GM12875 (cell line): ENCODE measurements at regions not wholly inside any gene's neighbourhood (a gene's known extent, or its start where the extent isn't known, plus 50 kb on each side); places are given as distances from the start of the nearest gene placed in this dataset.

ENCODE experiments used
- H3K4me3 ChIP-seq: one replicate; pipeline ENCODE4 v1.5.1; 2011; ENCODE audit warnings: low read depth, low read length, control low read depth
- TF ChIP-seq, protein P1 (sequence below): IDR thresholded peaks from 2 replicates; pipeline ENCODE4 v1.5.1; 2011; ENCODE audit warnings: low read depth, mild to moderate bottlenecking, control low read depth, inconsistent platforms, low read length, moderate library complexity, borderline replicate concordance; ENCODE audit not compliant: insufficient read depth

DNA sequence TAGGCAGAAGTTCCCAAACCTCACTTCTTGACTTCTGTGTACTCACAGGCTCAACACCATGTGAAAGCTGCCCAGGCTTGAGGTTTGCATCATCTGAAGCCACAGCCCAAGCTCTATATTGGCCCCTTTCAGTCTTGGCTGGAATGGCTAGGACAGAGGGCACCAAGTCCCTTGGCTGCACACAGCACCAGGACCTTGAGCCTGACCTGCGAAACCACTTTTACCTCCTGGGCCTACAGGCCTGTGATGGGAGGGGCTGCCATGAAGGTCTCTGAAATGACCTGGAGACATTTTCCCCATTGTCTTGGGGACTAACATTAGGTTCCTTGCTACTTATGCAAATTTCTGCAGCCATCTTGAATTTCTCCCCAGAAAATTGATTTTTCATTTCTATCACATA, 288.3 kb upstream of the ZC3H12C start:
- TF ChIP-seq, protein P1, sequence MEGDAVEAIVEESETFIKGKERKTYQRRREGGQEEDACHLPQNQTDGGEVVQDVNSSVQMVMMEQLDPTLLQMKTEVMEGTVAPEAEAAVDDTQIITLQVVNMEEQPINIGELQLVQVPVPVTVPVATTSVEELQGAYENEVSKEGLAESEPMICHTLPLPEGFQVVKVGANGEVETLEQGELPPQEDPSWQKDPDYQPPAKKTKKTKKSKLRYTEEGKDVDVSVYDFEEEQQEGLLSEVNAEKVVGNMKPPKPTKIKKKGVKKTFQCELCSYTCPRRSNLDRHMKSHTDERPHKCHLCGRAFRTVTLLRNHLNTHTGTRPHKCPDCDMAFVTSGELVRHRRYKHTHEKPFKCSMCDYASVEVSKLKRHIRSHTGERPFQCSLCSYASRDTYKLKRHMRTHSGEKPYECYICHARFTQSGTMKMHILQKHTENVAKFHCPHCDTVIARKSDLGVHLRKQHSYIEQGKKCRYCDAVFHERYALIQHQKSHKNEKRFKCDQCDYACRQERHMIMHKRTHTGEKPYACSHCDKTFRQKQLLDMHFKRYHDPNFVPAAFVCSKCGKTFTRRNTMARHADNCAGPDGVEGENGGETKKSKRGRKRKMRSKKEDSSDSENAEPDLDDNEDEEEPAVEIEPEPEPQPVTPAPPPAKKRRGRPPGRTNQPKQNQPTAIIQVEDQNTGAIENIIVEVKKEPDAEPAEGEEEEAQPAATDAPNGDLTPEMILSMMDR, result no peak
- H3K4me3 ChIP-seq, result no peak overlapping the region

DNA sequence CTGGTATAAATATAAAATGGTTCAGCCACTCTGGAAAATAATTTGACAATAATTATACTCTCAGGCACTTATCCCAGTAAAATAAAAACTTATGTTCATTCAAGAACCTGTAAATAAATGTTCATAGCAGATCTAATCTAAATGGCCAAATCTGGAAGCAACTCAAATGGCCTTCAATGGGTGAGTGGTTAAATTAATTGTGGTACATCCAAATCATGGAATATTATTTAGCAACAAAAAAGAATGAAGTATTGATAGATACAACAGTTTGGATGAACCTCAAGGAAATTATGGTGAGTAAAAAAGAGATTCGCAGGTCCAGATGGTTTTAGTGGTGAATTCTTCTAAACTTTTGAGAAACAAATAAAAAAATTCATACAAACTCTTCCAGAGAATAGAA, 287.0 kb upstream of the ZC3H12C start:
- H3K4me3 ChIP-seq, result no peak overlapping the region
- TF ChIP-seq, protein P1, result no peak

DNA sequence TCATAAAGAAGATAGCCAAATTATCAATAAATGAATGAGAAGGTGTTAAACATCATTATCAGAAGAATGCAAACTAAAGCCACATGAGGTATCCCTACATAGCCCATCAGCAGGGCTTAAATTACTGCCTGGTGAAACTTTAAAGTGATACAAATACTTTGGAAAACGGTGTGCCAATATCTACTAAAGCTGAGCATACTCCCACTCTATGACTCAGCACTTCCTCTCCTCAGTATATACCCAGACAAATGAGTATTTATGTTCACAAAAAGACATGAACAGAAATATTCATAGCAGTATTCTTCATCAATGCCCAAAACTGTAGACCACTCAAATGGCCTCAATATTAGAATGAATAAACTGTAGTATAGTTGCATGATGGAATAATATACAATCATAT, 284.6 kb upstream of the ZC3H12C start:
- TF ChIP-seq, protein P1, result no peak
- no peak overlapping the region for H3K4me3 ChIP-seq

DNA sequence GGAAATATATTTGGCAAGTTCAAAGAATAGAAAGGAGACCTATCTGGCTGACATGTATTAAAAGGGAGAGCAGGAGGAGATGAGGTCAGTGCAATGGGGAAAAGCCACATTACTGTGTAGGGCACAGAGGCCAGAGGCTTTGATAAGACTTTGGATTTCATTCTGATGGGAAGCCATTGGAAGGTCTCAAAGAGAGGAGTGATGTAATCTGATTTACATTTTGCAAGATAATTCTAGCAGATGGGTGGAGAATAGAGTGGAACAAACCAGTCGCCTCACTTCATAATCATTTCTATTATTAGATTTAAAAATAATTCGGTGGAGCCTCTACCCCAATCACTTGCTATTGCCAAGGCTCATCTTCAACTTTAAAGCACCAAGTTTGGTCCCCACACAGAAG, 278.4 kb upstream of the ZC3H12C start:
- H3K4me3 ChIP-seq, result no peak overlapping the region
- TF ChIP-seq, protein P1, result no peak

DNA sequence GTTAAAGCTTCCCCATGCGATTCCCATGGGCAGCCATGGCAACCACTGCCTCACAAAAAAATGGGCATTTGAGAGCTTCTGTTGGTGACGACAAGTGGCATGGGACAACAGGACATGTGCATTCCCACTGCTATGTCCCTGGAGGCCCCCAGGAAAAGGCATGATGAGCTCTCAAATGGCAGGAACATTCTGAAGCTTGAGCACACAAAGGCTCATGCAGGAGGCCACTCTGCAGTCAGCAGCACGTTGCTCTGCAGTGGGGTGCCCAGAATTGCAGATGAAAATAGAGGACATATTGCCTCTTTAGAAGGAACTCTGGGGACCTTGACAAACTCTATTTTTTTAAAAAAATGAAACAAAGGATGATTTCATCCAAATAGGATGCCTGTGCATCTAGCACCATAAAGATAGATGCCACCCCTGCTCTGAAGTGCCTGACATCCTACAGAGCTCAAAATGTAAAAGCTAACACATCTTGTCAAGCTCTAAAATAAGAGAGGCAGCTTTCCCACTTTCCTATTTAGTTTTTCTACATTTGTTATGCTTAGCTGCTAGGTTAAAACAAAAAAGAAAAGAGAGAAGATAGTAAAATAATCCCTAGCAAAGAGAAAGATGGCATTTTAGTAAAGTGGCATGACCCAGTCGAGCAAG, 277.6 kb upstream of the ZC3H12C start:
- TF ChIP-seq, protein P1, result no peak

DNA sequence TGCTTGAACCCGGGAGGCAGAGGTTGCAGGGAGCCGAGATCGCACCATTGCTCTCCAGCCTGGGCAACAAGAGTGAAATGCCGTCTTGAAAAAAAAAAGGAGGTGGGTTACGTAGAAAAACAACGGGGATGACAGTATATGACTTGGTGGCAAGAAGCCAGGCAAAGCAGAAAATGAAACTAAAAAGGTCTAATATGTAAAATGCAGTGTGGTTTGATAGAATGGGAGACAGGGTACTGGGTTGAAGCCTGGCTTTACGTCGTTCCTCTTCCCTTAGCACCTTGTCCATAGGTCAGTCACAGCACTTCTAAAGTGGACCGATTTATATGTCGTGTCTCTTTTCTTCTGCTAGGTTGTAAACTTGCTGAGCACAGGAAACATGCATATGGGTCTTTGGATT, 274.9 kb upstream of the ZC3H12C start:
- no peak overlapping the region for H3K4me3 ChIP-seq
- TF ChIP-seq, protein P1, result no peak

More for the DNA sequence above, 277.6 kb upstream of the ZC3H12C start:
- H3K4me3 ChIP-seq, result no peak overlapping the region

DNA sequence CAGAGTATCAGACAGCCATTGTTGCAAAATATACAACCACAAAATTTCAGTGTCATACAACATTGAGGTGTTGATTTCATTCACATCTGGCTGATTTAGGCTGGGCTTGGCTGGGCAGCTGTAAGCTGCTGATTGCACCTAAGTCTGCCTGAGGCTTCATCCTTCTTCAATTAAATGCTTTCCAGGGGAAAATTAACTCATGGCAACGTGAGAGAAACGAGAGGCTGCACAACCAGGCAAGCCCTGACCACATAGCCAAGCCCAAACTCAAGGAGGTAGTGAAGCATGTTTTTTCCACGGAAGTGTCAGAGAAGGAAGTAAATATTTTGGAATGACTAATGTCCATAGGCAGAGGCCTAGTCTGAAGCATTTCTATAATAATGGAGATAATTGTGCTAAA, 273.8 kb upstream of the ZC3H12C start:
- no peak overlapping the region for H3K4me3 ChIP-seq
- TF ChIP-seq, protein P1, result no peak
